Stimulated activated CD4-positive, alpha-beta T cell treated with anti-CD3 and anti-CD28 coated beads, Interleukin-1b, Interleukin-23, amount 100 ng/mL, for 24 hours (primary cell): ENCODE measurements at regions not wholly inside any gene's neighbourhood (a gene's known extent, or its start where the extent isn't known, plus 50 kb on each side); places are given as distances from the start of the nearest gene placed in this dataset.
"Not testable (repeated sequence)": the region's sequence is repeated elsewhere in the genome, so short reads cannot be mapped to it uniquely, and the experiment has no call there.

Experiments
- DNase-seq, 4 experiments: peaks; one replicate each; pipeline ENCODE4 v3.0.0-alpha.2; 2020; ENCODE audit warnings: low read depth in 4 of 4, low spot score in 1 of 4

GRCh38 chr2:37569131-37569823 lies 102.2 kb downstream of the CDC42EP3 start:
- DNase-seq, result no peak

- no peak for DNase-seq
Measured at GRCh38 chr2:37569986-37570679, 101.3 kb downstream of the CDC42EP3 start.

GRCh38 chr2:37570773-37571586 lies 100.5 kb downstream of the CDC42EP3 start:
- no peak for DNase-seq

GRCh38 chr2:37571587-37572136 lies 99.8 kb downstream of the CDC42EP3 start:
- DNase-seq, result no peak

- DNase-seq, result no peak
Measured at GRCh38 chr2:37573451-37574388, 97.7 kb downstream of the CDC42EP3 start.

GRCh38 chr2:37575780-37576179 lies 95.7 kb downstream of the CDC42EP3 start:
- DNase-seq, result no peak

- not testable (repeated sequence) for DNase-seq
Measured at GRCh38 chr2:37576194-37576593, 95.2 kb downstream of the CDC42EP3 start.

GRCh38 chr2:37576831-37577230 lies 94.6 kb downstream of the CDC42EP3 start:
- DNase-seq, result no peak

- DNase-seq, result no peak
Measured at GRCh38 chr2:37579192-37579713, 92.2 kb downstream of the CDC42EP3 start.

GRCh38 chr2:37579949-37580348 lies 91.5 kb downstream of the CDC42EP3 start:
- not testable (repeated sequence) for DNase-seq

GRCh38 chr2:37581433-37581832 lies 90.0 kb downstream of the CDC42EP3 start:
- DNase-seq, result no peak

- no peak for DNase-seq
Measured at GRCh38 chr2:37582481-37583220, 88.8 kb downstream of the CDC42EP3 start.

GRCh38 chr2:37583402-37583801 lies 88.0 kb downstream of the CDC42EP3 start:
- no peak for DNase-seq

- no peak for DNase-seq
Measured at GRCh38 chr2:37583867-37584266, 87.6 kb downstream of the CDC42EP3 start.

GRCh38 chr2:37585295-37585908 lies 86.0 kb downstream of the CDC42EP3 start:
- no peak for DNase-seq

GRCh38 chr2:37585982-37586621 lies 85.3 kb downstream of the CDC42EP3 start:
- peak in 3 of 4 experiments; percentile 27 to 50 (median 48) for DNase-seq

- DNase-seq, result no peak
Measured at GRCh38 chr2:37586663-37587317, 84.7 kb downstream of the CDC42EP3 start.

- no peak for DNase-seq
Measured at GRCh38 chr2:37587817-37588216, 83.6 kb downstream of the CDC42EP3 start.
